ENCODE measurements at regions not wholly inside any gene's neighbourhood (a gene's known extent, or its start where the extent isn't known, plus 50 kb on each side); places are given as distances from the start of the nearest gene placed in this dataset.

DNA sequence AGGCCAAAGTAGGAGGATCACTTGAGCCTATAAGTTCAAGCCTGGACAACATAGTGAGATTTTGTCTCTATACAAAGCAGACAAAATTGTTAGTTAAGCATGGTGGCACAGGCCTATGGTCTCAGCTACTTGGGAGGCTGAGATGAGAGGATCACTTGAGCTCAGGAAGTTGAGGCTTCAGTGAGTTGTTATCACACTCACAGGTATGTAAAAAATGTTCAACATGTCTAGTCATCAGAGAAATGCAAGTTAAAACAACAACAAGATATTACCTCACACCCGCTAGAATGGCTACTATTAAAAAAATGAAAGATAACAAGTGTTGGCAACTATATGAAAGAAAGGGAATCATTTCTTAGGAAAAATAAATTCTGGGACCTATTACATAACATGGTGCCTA lies 341.5 kb upstream of the ST8SIA4 start:
- TF ChIP-seq CTCF (IDR thresholded peaks at IDR 0.05; ENCODE audit: low read length) (no peak), EZH2 (IDR thresholded peaks at IDR 0.05; ENCODE audit: borderline replicate concordance, low read length) (no peak)
